HepG2 (cell line): ENCODE measurements at regions not wholly inside any gene's neighbourhood (a gene's known extent, or its start where the extent isn't known, plus 50 kb on each side); places are given as distances from the start of the nearest gene placed in this dataset.

Source experiments
- ARID2 ChIP-seq: sonication (generic); formaldehyde crosslinking; IDR thresholded peaks from 2 replicates; pipeline ENCODE4 v1.8.1; 2022; ENCODE audit warnings: mild to moderate bottlenecking, missing genetic modification reagents, borderline replicate concordance
- ASH2L ChIP-seq: fragments of 300-600, 200-600 bp; sonication (generic); IDR thresholded peaks from 2 replicates; pipeline ENCODE4 v1.7.0; 2017; ENCODE audit warnings: low read depth, mild to moderate bottlenecking, moderate library complexity, mixed read lengths, low read length; ENCODE audit not compliant: insufficient read length
- BORCS8-MEF2B ChIP-seq: sonication (generic); formaldehyde crosslinking; IDR thresholded peaks from 2 replicates; pipeline ENCODE4 v1.8.0; 2022; ENCODE audit warnings: mild to moderate bottlenecking, missing genetic modification reagents
- EP300 ChIP-seq, 3 experiments: sonication (generic) in 1 of 3; formaldehyde crosslinking in 1 of 3; IDR thresholded peaks; 2 replicates each; pipeline versions ENCODE4 v1.5.1 to v1.6.1; 2011 to 2020; ENCODE audit warnings: low read depth in 2 of 3, low read length in 2 of 3, borderline replicate concordance in 1 of 3, improper control_type of control experiment in 1 of 3, mild to moderate bottlenecking in 1 of 3, missing genetic modification reagents in 1 of 3, moderate library complexity in 1 of 3
- ESRRA ChIP-seq: sonication (generic); formaldehyde crosslinking; IDR thresholded peaks from 2 replicates; pipeline ENCODE4 v1.5.1; 2020; ENCODE audit warnings: mild to moderate bottlenecking, low read depth, missing genetic modification reagents
- EZH2 ChIP-seq: conservative IDR thresholded peaks from 2 replicates; pipeline ENCODE4 v1.6.1; 2012; ENCODE audit warnings: mild to moderate bottlenecking, low read depth, low read length, moderate library complexity
- HDAC6 ChIP-seq: fragments of 200-600 bp; sonication (generic); IDR thresholded peaks from 2 replicates; pipeline ENCODE4 v1.7.0; 2017; ENCODE audit warnings: mild to moderate bottlenecking, antibody characterized with exemption, low read length, low read depth
- KLF15 ChIP-seq: sonication (generic); formaldehyde crosslinking; IDR thresholded peaks from 2 replicates; pipeline ENCODE4 v1.8.1; 2023; ENCODE audit warnings: borderline replicate concordance, mild to moderate bottlenecking, inconsistent platforms, missing genetic modification reagents, mixed read lengths
- SALL1 ChIP-seq: sonication (generic); formaldehyde crosslinking; IDR thresholded peaks from 2 replicates; pipeline ENCODE4 v1.8.0; 2022; ENCODE audit warnings: mild to moderate bottlenecking, missing genetic modification reagents
- SP1 ChIP-seq, 2 experiments: fragments of 450-650 bp in 1 of 2; sonication (generic) in 1 of 2; formaldehyde crosslinking in 1 of 2; IDR thresholded peaks; 2 replicates each; pipeline versions ENCODE4 v1.4.0 to v1.6.1; 2016 to 2020; ENCODE audit warnings: missing genetic modification reagents in 1 of 2
- XBP1 ChIP-seq: sonication (generic); formaldehyde crosslinking; IDR thresholded peaks from 2 replicates; pipeline ENCODE4 v1.5.0; 2020; ENCODE audit warnings: missing genetic modification reagents
- TF ChIP-seq, protein P1 (sequence below): sonication (generic); formaldehyde crosslinking; conservative IDR thresholded peaks from 2 replicates; pipeline ENCODE4 v1.4.0; 2020; ENCODE audit warnings: missing genetic modification reagents
- TF ChIP-seq, protein P2 (sequence below): sonication (generic); formaldehyde crosslinking; IDR thresholded peaks from 2 replicates; pipeline ENCODE4 v1.5.0; 2020; ENCODE audit warnings: mild to moderate bottlenecking, missing genetic modification reagents
- TF ChIP-seq, protein P3 (sequence below): sonication (generic); formaldehyde crosslinking; IDR thresholded peaks from 2 replicates; pipeline ENCODE4 v1.5.0; 2020; ENCODE audit warnings: mild to moderate bottlenecking, missing genetic modification reagents, moderate library complexity

DNA sequence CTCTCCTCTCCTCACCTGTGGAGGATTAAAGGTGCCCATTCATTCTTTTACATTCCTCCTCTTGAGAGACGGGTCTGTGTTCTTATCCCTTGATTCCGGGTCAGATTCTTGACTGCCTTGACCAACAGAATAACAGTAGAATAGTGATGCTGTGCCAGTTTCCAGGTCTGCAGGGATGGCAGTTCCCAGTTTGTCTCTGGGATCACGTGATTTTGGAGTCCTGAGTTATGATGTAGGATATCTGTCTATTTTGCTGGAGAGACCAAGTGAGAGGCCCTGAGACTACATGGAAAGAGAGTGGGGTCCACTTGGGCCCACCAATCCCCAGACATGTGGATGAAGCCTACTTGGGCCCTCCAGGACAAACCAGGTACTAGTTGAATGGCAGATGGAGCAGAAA, 142.8 kb downstream of the TTC8 start:
- TF ChIP-seq, protein P1, sequence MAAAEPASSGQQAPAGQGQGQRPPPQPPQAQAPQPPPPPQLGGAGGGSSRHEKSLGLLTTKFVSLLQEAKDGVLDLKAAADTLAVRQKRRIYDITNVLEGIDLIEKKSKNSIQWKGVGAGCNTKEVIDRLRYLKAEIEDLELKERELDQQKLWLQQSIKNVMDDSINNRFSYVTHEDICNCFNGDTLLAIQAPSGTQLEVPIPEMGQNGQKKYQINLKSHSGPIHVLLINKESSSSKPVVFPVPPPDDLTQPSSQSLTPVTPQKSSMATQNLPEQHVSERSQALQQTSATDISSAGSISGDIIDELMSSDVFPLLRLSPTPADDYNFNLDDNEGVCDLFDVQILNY (CRISPR knock-in tag) = no peak
- TF ChIP-seq EZH2 = no peak
- no peak for TF ChIP-seq XBP1
- no peak for TF ChIP-seq SALL1 (CRISPR knock-in tag)
- no peak for TF ChIP-seq EP300 (IDR thresholded peaks at IDR 0.05; ENCODE audit: low read depth in 2 of 2, low read length in 2 of 2)
- TF ChIP-seq EP300 (CRISPR knock-in tag; IDR thresholded peaks at IDR 0.05; ENCODE audit: borderline replicate concordance) = no peak
- TF ChIP-seq, protein P2, sequence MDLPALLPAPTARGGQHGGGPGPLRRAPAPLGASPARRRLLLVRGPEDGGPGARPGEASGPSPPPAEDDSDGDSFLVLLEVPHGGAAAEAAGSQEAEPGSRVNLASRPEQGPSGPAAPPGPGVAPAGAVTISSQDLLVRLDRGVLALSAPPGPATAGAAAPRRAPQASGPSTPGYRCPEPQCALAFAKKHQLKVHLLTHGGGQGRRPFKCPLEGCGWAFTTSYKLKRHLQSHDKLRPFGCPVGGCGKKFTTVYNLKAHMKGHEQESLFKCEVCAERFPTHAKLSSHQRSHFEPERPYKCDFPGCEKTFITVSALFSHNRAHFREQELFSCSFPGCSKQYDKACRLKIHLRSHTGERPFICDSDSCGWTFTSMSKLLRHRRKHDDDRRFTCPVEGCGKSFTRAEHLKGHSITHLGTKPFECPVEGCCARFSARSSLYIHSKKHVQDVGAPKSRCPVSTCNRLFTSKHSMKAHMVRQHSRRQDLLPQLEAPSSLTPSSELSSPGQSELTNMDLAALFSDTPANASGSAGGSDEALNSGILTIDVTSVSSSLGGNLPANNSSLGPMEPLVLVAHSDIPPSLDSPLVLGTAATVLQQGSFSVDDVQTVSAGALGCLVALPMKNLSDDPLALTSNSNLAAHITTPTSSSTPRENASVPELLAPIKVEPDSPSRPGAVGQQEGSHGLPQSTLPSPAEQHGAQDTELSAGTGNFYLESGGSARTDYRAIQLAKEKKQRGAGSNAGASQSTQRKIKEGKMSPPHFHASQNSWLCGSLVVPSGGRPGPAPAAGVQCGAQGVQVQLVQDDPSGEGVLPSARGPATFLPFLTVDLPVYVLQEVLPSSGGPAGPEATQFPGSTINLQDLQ (CRISPR knock-in tag) = no peak
- TF ChIP-seq SP1 (IDR thresholded peaks at IDR 0.05) = no peak
- no peak for TF ChIP-seq SP1 (CRISPR knock-in tag; IDR thresholded peaks at IDR 0.05)
- TF ChIP-seq KLF15 (CRISPR knock-in tag) = no peak
- TF ChIP-seq, protein P3, sequence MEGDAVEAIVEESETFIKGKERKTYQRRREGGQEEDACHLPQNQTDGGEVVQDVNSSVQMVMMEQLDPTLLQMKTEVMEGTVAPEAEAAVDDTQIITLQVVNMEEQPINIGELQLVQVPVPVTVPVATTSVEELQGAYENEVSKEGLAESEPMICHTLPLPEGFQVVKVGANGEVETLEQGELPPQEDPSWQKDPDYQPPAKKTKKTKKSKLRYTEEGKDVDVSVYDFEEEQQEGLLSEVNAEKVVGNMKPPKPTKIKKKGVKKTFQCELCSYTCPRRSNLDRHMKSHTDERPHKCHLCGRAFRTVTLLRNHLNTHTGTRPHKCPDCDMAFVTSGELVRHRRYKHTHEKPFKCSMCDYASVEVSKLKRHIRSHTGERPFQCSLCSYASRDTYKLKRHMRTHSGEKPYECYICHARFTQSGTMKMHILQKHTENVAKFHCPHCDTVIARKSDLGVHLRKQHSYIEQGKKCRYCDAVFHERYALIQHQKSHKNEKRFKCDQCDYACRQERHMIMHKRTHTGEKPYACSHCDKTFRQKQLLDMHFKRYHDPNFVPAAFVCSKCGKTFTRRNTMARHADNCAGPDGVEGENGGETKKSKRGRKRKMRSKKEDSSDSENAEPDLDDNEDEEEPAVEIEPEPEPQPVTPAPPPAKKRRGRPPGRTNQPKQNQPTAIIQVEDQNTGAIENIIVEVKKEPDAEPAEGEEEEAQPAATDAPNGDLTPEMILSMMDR (CRISPR knock-in tag) = no peak
- TF ChIP-seq ASH2L = no peak
- TF ChIP-seq HDAC6 = no peak
- TF ChIP-seq BORCS8-MEF2B = no peak
- no peak for TF ChIP-seq ESRRA (CRISPR knock-in tag)
- no peak for TF ChIP-seq ARID2 (CRISPR knock-in tag)
